GM12892 (cell line): ENCODE measurements at regions not wholly inside any gene's neighbourhood (a gene's known extent, or its start where the extent isn't known, plus 50 kb on each side); places are given as distances from the start of the nearest gene placed in this dataset.

Experiments used
- POLR2A ChIP-seq: IDR thresholded peaks from 2 replicates; pipeline ENCODE4 v1.6.1; 2011; ENCODE audit warnings: low read depth, low read length, control low read depth
- POLR2AphosphoS5 ChIP-seq: IDR thresholded peaks from 2 replicates; pipeline ENCODE4 v1.6.1; 2011; ENCODE audit warnings: low read depth, low read length, control low read depth
- TAF1 ChIP-seq: IDR thresholded peaks from 2 replicates; pipeline ENCODE4 v1.6.1; 2011; ENCODE audit warnings: low read depth, mild to moderate bottlenecking, control low read depth, low read length, borderline replicate concordance

GRCh38 chr7:9100289-9100688, 666.9 kb downstream of the NXPH1 start:
- TF ChIP-seq POLR2A: no peak
- no peak for TF ChIP-seq TAF1
- TF ChIP-seq POLR2AphosphoS5: no peak
